Panc1 (cell line): ENCODE measurements at regions not wholly inside any gene's neighbourhood (a gene's known extent, or its start where the extent isn't known, plus 50 kb on each side); places are given as distances from the start of the nearest gene placed in this dataset.

Source experiments
- ATAC-seq: fragments of 200-7000 bp; cut with Tn5 transposase; 2 replicates; pipeline ENCODE4 v1.9.1; 2020; ENCODE audit warnings: mild to moderate bottlenecking, moderate library complexity
- BruUV-seq: library from RNA; stranded (reverse); fragments of 400-500 nt; replicated peaks from 2 replicates; lab custom pipeline; 2021; lab: Mats Ljungman, UMichigan
- CTCF ChIA-PET: fragments of 300-600 bp; sonication (Branson Sonifier 250); formaldehyde crosslinking; loops from one replicate; lab custom pipeline; 2022; ENCODE audit warnings: antibody characterized with exemption; lab: Charles Lee
- POLR2A ChIA-PET: fragments of 300-600 bp; sonication (Branson Sonifier 250); formaldehyde crosslinking; loops from one replicate; lab custom pipeline; 2022; ENCODE audit warnings: antibody characterized with exemption; lab: Charles Lee
- DNase-seq: peaks from one replicate; pipeline ENCODE4 v3.0.0-alpha.2; 2010; ENCODE audit warnings: low read depth, low spot score
- H3K27ac ChIP-seq: 2 replicates; pipeline ENCODE4 v1.5.1; 2011; ENCODE audit warnings: mild to moderate bottlenecking, low read length, inconsistent platforms
- H3K27me3 ChIP-seq: fragments of 200-500 bp; sonication (Bioruptor generic); 2 replicates; pipeline ENCODE4 v1.6.0; 2014; ENCODE audit warnings: low read length, inconsistent platforms; ENCODE audit not compliant: control insufficient read depth, insufficient read depth
- H3K36me3 ChIP-seq: fragments of 200-500 bp; sonication (Bioruptor generic); 2 replicates; pipeline ENCODE4 v1.5.1; 2014; ENCODE audit warnings: inconsistent platforms, mild to moderate bottlenecking, low read length, moderate library complexity; ENCODE audit not compliant: control insufficient read depth, insufficient read depth
- H3K4me1 ChIP-seq: 2 replicates; pipeline ENCODE4 v1.5.1; 2011; ENCODE audit warnings: inconsistent platforms, mild to moderate bottlenecking, low read length, moderate library complexity; ENCODE audit not compliant: control insufficient read depth, insufficient read depth
- H3K4me3 ChIP-seq, 2 experiments: 2 replicates each; pipeline ENCODE4 v1.5.1; 2011 to 2012; ENCODE audit warnings: low read depth in 2 of 2, low read length in 2 of 2, mild to moderate bottlenecking in 2 of 2, inconsistent platforms in 1 of 2, moderate library complexity in 1 of 2
- H3K9me3 ChIP-seq: fragments of 200-500 bp; sonication (Bioruptor generic); 2 replicates; pipeline ENCODE4 v1.5.1; 2014; ENCODE audit warnings: low read depth, mild to moderate bottlenecking, inconsistent platforms, low read length, moderate library complexity; ENCODE audit not compliant: control insufficient read depth, insufficient read depth
- POLR2AphosphoS5 ChIP-seq: IDR thresholded peaks from 2 replicates; pipeline ENCODE4 v1.6.1; 2012; ENCODE audit warnings: mild to moderate bottlenecking, low read depth, low read length, moderate library complexity
- SIN3A ChIP-seq: IDR thresholded peaks from 2 replicates; pipeline ENCODE4 v1.6.1; 2012; ENCODE audit warnings: low read depth, mild to moderate bottlenecking, low read length, moderate library complexity, borderline replicate concordance; ENCODE audit not compliant: insufficient read depth
- TCF7L2 ChIP-seq: IDR thresholded peaks from 2 replicates; pipeline ENCODE4 v1.6.1; 2011; ENCODE audit warnings: mild to moderate bottlenecking, low read depth, low read length, inconsistent platforms
- in situ Hi-C: cut with HindIII; loops from 2 replicates; pipeline ENCODE4 v1.10.0; 2016; ENCODE audit warnings: low sequenced_read_pairs, low pct_unique_long_range_greater_than_20kb
- intact Hi-C: fragments of 100-400 bp; cut with micrococcal nuclease; formaldehyde crosslinking; loops from one replicate; pipeline ENCODE4 v1.10.0; 2022; ENCODE audit not compliant: unreplicated experiment
- TF ChIP-seq, protein P1 (sequence below), 2 experiments: IDR thresholded peaks; 2 replicates each; pipeline ENCODE4 v1.6.1; 2011 to 2012; ENCODE audit warnings: low read depth in 2 of 2, control low read depth in 1 of 2, low read length in 1 of 2, mild to moderate bottlenecking in 1 of 2, moderate library complexity in 1 of 2; ENCODE audit not compliant: insufficient read depth in 1 of 2
- TF ChIP-seq, protein P2 (sequence below): fragments of 450-650 bp; IDR thresholded peaks from 2 replicates; pipeline ENCODE4 v1.5.1; 2017; ENCODE audit warnings: mild to moderate bottlenecking

DNA sequence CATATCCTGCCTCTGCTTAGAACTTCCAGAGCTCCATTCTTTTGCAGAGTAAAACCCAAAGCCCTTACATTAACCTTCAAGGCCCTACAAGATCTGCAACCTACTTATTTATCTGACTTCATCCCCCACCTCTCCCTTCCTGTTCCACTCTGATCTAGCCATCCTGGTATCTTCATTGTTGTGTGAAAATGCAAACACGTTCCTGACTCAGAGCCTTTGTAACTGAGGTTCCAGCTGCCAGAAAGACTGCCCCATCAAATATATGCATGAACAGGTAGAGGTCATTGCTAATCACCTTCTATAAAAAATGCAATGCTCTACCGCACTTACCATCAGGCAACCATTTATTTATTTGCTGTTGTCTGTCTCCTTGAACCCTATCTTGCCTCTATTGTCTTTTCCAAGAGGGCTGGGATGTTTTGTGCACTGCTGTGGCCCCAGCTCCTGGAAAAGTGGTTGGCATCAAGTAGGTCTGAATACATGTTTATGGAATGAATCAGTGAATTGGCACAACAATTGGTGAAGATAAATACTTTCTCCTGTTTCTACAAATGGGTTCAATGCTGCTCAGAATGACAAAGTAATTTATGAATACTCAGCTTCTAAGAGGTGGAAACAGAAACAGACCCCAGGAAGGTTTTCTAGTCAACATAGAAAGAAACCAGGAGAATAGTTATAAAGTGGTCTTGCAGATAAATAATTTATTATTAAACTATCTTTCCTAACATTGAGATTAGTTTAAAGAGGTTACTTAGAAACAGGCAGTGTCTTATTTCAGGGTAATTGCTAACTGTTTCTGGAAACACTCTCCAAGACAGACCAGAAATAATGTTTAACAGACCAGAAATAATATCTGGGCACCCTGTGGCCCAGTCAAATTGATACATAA is 230.6 kb upstream of the CD180 start:
- no peaks in the 10 kb centered on the region for H3K9me3 ChIP-seq
- BruUV-seq: no TSS peak
- no peak overlapping the region for H3K4me3 ChIP-seq
- no peaks in the 10 kb centered on the region for H3K36me3 ChIP-seq
- ATAC-seq: no peak
- no peak for DNase-seq
- intact Hi-C loops (no loop called here), in situ Hi-C loops (no loop called here)
- H3K27me3 ChIP-seq: no peaks in the 10 kb centered on the region
- ChIA-PET POLR2A (no interaction called here), CTCF (no interaction called here)
- TF ChIP-seq TCF7L2: no peak
- no peak for TF ChIP-seq SIN3A
- H3K4me1 ChIP-seq: no peaks in the 10 kb centered on the region
- H3K27ac ChIP-seq: no peak overlapping the region

DNA sequence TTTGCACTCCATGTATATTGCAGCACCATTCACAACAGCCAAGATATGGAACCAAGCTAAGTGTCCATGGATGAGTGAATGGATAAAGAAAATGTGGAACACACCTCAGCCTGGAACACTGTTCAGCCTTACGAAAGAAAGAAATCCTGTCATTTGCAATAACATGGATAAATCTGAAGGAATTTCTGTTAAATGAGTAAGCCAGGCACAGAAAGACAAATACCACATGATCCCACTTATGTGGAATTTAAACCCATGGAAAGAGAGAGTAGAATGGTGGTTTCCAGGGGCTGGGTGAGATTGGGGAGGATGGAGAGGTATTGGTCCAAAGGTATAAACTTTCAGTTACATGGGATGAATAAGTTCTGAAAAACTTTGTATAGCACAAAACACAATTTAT is 228.9 kb upstream of the CD180 start:
- Histone ChIP-seq H3K4me1 (no peaks in the 10 kb centered on the region), H3K9me3 (no peaks in the 10 kb centered on the region), H3K4me3 (no peak overlapping the region), H3K36me3 (no peaks in the 10 kb centered on the region), H3K27ac (no peak overlapping the region), H3K27me3 (no peaks in the 10 kb centered on the region)
- BruUV-seq: no TSS peak
- intact Hi-C loops (no loop called here), in situ Hi-C loops (no loop called here)
- POLR2A ChIA-PET: no interaction called here
- ATAC-seq (no peak), DNase-seq (no peak)
- TF ChIP-seq TCF7L2 (no peak), POLR2AphosphoS5 (no peak), SIN3A (no peak)
- TF ChIP-seq, protein P1, sequence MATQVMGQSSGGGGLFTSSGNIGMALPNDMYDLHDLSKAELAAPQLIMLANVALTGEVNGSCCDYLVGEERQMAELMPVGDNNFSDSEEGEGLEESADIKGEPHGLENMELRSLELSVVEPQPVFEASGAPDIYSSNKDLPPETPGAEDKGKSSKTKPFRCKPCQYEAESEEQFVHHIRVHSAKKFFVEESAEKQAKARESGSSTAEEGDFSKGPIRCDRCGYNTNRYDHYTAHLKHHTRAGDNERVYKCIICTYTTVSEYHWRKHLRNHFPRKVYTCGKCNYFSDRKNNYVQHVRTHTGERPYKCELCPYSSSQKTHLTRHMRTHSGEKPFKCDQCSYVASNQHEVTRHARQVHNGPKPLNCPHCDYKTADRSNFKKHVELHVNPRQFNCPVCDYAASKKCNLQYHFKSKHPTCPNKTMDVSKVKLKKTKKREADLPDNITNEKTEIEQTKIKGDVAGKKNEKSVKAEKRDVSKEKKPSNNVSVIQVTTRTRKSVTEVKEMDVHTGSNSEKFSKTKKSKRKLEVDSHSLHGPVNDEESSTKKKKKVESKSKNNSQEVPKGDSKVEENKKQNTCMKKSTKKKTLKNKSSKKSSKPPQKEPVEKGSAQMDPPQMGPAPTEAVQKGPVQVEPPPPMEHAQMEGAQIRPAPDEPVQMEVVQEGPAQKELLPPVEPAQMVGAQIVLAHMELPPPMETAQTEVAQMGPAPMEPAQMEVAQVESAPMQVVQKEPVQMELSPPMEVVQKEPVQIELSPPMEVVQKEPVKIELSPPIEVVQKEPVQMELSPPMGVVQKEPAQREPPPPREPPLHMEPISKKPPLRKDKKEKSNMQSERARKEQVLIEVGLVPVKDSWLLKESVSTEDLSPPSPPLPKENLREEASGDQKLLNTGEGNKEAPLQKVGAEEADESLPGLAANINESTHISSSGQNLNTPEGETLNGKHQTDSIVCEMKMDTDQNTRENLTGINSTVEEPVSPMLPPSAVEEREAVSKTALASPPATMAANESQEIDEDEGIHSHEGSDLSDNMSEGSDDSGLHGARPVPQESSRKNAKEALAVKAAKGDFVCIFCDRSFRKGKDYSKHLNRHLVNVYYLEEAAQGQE (IDR thresholded peaks at IDR 0.05; ENCODE audit: insufficient read depth in 1 of 2, low read depth in 2 of 2, low read length in 1 of 2): no peak
- TF ChIP-seq, protein P2, sequence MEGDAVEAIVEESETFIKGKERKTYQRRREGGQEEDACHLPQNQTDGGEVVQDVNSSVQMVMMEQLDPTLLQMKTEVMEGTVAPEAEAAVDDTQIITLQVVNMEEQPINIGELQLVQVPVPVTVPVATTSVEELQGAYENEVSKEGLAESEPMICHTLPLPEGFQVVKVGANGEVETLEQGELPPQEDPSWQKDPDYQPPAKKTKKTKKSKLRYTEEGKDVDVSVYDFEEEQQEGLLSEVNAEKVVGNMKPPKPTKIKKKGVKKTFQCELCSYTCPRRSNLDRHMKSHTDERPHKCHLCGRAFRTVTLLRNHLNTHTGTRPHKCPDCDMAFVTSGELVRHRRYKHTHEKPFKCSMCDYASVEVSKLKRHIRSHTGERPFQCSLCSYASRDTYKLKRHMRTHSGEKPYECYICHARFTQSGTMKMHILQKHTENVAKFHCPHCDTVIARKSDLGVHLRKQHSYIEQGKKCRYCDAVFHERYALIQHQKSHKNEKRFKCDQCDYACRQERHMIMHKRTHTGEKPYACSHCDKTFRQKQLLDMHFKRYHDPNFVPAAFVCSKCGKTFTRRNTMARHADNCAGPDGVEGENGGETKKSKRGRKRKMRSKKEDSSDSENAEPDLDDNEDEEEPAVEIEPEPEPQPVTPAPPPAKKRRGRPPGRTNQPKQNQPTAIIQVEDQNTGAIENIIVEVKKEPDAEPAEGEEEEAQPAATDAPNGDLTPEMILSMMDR: no peak
- CTCF ChIA-PET: no interaction called here

DNA sequence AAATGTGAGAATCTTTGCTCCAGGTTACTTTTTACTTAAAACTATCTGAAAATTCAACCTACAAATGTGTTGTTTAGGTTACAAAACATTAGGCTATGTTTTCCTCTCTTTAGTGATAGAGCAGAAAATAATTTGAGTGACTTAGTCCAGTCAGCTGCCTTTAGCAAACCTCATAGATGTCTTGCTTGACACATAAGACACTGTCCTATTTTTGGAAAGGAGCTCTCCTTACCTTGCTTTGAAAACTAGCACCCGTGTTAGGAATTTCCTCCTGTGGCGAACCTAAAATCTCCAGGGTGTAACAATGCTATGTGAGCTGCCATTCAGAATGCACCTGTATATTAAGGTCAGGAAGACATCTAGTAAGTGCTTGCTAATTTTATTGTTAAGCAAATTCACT is 221.2 kb upstream of the CD180 start:
- no peak for TF ChIP-seq POLR2AphosphoS5
- TF ChIP-seq TCF7L2: no peak
- TF ChIP-seq SIN3A: no peak
- TF ChIP-seq, protein P2: no peak
- TF ChIP-seq, protein P1 (IDR thresholded peaks at IDR 0.05; ENCODE audit: insufficient read depth in 1 of 2, low read depth in 2 of 2, low read length in 1 of 2): no peak
- Histone ChIP-seq H3K36me3 (no peaks in the 10 kb centered on the region), H3K27ac (no peak overlapping the region), H3K4me1 (no peaks in the 10 kb centered on the region), H3K4me3 (no peak overlapping the region), H3K9me3 (no peaks in the 10 kb centered on the region), H3K27me3 (no peaks in the 10 kb centered on the region)
- BruUV-seq: no TSS peak
- DNase-seq (no peak), ATAC-seq (no peak)
- in situ Hi-C loops (no loop called here), intact Hi-C loops (no loop called here)
- ChIA-PET CTCF (no interaction called here), POLR2A (no interaction called here)
